ENCODE measurements at regions not wholly inside any gene's neighbourhood (a gene's known extent, or its start where the extent isn't known, plus 50 kb on each side); places are given as distances from the start of the nearest gene placed in this dataset.
"Not testable (repeated sequence)": the region's sequence is repeated elsewhere in the genome, so short reads cannot be mapped to it uniquely, and the experiment has no call there.

DNA sequence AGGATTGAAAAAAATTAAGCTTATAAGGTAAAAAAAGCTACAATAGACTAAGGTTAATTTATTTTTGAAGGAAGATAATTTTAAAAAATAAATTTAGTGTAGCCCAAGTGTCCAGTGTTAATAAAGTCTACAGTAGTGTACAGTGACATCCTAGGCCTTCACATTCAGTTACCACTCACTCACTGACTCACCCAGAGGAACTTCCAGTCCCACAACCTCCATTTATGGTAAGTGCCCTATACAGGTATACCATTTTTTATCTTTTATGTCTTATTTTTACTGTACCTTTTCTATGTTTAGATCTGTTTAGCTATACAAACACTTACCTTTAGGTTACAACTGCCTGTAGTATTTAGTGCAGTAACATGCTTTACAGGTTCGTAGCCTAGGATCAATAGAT lies 79.8 kb upstream of the ZNF462 start:
- no peak for DNase-seq

- no peak for DNase-seq
These were observed 78.9 kb upstream of the ZNF462 start for GRCh38 chr9:106784076-106784475.

- no peak for DNase-seq
These were observed 77.8 kb upstream of the ZNF462 start for GRCh38 chr9:106785200-106785599.

GRCh38 chr9:106788021-106788420 lies 74.9 kb upstream of the ZNF462 start:
- DNase-seq = not testable (repeated sequence)

DNA sequence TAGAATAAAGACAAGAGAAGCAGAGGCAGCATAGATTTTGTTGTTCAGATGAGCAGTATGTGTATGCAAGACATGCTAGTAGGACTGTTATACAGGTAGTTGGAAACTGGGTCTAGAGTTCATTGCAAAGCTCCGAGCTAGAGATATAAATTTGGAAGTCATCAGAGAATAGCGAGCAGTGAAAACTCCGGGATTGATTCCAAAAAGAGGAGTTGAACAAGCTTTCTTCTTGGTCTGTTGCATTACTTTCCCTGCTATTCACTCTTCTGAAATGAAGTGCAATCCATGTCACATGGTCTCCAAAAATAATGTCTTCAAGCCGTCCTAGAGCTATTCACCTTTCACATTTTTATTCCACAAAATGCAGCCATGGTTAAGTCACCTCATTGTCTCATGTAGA lies 67.9 kb upstream of the ZNF462 start:
- no peak for DNase-seq

GRCh38 chr9:106796771-106797170 lies 66.2 kb upstream of the ZNF462 start:
- DNase-seq = no peak

DNA sequence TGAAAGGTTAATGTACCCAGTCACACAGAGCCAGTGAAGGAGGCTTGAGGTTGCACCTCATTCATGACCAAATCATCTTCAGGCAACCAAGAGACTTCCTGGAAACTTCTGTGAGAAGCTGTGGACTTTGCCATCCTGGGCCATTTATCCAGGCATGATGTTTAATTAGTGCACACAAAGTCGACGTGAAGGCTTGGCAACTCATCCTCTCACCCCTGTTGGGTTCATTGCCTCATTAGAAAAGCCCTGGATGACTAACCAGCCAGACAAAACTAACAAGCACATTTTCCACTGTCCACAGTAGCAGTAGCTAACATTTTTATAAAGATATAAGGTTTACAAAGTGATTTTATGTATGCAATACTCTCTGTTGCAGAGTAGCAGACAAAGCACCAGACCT lies 65.7 kb upstream of the ZNF462 start:
- DNase-seq = no peak

DNA sequence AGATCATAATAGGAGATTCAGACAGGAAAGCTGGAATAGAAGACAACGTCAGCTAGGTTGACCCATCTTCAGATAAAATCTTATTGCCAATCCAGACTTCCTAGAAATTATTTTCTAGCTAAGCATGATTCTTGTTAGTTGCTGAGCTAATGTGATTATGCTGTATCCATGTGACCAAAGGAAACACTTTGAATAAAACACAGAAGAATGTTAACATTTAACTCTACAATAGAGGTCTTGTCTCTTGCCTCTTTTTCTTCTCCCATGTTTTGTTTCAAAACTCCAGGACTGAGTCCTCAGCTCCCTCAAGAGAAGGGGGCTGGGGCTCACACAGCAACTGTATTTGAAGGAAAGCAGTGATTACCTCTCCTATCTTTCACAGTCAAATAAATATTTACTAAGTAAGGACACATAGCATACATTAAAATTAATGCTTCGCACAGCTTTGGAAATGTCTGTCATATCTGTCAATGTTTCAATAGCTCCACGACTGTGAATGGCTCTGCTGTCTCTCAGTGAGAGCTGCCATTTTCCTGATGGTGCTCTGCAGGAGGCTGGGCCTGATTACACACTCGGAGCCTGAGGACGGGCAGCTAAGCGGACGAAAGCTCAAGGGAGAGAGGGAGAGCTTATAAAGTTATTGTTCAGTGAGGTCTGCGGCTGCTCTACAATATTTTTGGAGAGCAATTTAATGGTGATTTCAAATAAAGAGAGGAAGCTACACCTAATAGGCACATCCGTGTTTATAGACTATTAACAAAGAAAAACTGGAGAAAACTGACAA lies 64.8 kb upstream of the ZNF462 start:
- no peak for DNase-seq

DNA sequence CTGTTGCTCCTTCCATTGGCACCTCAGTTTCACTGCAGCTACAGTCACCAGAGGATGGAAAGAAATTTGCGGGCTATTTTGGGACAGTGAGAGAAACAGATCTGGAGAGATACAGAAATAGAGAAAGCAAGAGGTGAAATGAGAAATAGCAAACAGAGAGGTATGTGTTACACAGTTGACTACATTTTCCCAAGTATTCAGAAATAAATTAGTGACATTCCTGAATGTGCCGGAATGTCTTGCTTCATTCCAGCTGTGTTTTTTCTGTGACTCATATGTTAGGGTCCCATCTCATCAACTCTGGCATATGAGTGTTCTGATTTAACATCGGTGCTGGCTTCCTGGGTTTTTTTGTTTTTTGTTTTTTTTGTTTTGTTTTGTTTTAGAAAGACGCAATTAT lies 63.8 kb upstream of the ZNF462 start:
- no peak for DNase-seq

DNA sequence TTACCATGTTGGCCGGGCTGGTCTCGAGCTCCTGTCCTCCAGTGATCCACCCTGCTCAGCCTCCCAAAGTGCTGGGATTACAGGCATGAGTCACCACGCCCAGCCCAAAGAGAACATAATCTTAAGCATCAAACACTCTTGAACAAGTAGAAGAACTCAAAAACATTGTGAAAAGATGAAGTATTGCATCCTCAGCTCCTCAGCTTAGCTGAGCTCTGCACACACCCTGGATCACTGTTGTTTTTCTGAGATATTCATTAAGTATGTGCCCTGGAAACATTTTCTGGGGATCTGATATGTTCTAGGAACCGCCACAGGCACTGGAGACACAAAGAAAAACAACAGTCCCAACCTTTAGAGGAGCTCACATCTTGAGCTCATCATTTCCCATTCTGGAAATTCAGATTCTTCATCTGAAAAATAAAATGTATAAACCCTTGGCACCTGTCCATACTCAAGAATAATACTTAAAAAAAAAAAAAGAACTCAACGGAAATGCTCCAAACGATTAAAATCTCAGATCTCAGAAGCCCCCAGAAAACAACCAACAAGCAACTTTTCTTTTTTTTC lies 62.2 kb upstream of the ZNF462 start:
- DNase-seq = no peak

GRCh38 chr9:106801816-106802215 lies 61.1 kb upstream of the ZNF462 start:
- no peak for DNase-seq
